GM19240 (cell line): ENCODE measurements at regions not wholly inside any gene's neighbourhood (a gene's known extent, or its start where the extent isn't known, plus 50 kb on each side); places are given as distances from the start of the nearest gene placed in this dataset.
"Not testable (repeated sequence)": the region's sequence is repeated elsewhere in the genome, so short reads cannot be mapped to it uniquely, and the experiment has no call there.

ENCODE experiments used
- DNase-seq: peaks from one replicate; pipeline ENCODE4 v3.0.0; 2011; ENCODE audit warnings: low spot score; ENCODE audit not compliant: insufficient read length

DNA sequence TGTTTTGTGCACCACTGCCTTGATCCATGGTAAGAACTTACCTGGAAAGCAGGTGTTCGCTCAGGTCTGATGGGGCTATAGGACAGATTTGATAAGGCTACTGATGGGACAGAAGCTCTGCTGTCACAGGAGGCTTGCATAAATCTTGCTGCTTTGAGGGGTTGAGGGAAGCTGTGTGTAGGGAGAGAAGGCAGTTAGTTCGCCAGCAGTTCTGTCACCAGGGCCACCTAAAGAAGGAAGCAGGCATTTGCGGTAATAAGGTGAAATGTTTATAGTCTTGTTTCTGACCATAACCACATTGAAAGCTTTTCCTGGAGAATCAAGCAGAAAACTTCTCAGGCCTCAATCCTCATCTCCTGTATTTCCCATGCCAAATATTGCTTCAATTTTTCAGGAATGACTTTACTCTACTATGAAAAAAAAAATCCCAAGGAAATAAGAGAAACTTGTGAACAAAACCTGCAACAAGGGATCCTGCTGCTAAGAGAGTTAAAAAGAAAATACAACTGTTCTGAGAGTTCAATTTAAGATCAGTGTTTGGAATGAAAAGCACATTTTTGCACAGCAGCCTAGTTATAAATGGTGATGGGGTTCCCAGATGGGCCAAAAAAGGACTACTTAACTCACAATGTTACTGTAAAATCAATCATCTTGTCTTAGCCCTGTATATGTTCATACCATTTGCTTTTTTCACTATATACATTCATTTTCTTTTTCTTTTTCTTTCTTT is 122.0 kb upstream of the RANBP3L start:
- no peak for DNase-seq

DNA sequence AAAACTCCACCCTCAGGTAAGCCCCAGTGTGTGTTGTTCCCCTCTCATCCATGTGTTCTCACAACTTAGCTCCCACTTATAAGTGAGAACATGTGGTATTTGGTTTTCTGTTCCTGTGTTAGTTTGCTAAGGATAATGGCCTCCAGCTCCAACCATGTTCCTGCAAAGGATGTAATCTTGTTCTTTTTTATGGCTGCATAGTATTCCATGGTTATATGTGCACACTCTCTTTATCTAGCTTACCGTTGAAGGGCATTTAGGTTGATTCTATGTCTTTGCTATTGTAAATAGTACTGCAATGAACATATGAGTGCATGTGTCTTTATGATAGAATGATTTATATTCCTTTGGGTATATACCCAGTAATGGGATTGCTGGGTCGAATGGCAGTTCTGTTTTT is 124.4 kb upstream of the RANBP3L start:
- DNase-seq, result not testable (repeated sequence)

DNA sequence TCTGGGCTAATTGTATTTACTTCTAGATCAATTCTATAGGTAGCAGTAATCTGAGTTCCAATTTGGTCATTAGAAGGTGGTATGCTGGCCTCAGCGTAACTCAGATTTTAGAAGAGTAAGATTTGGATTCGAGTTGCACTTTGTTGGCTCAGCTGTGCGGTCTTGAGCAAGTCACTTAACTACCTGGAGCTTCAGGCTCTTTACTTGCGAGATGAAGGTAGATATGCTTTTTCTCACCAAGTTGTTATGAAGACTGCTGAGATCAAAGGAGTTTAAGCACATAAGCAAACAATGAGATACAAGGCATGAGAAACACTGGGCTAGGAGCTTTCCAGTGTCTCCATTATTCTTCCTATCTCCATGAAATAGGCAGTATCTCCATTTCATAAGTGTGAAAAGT is 133.8 kb upstream of the RANBP3L start:
- DNase-seq, result no peak

DNA sequence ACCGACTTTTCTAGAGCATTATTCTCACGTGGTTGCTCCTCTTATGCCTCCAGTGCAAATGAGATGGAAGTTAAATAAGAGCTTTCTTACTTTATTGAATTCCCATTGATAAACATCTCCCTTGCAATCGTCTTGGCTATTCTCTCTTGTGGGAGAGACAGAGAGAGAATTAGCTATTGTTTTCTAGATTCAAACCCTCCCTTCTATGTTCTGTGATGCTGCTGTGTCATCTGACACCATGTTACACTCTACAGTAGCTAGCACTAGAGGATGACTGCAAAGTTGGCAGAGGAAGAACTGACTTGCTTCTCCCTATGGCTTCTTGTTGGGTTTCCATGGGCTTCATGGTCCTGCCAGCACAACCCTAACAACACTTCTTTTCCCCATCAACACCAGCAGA is 134.6 kb upstream of the RANBP3L start:
- DNase-seq, result no peak

DNA sequence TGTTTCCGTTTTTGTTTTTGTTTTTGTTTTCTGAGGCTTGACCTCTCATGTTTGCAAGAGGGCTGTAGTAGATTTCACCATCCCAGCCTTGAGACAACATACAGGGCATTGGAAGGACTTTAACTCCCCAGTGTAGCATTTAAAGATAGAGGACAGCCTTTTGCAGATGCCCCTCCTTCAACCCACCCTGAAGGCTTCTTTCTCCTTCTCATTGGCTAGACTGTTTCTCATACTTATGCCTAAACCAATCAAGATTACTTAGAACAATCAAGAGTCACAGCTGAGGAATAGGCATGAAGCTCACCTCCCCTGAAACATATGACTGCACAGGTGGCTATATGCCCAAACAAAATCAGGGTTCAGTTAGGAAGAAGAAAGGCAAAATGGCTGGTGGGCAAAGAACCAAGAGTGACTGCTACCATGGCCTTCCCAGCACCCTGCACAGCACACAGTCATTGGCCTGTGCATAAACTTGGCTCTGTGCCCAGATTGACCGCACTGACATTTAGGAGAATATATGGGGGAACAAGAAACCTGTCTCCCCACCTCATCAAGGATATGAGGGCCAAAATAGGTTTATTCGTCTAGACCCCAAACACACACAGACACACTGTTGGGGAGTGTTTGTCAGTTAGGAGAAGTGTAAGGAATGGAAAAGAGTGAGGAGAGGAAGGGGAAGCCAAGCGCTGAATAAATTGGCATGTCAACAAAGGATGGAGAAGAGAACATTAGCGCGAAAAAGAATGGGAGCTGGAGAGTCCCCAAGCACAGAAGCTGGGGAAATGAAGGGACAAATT is 137.3 kb upstream of the RANBP3L start:
- DNase-seq, result no peak

GRCh38 chr5:36440300-36440699 is 138.6 kb upstream of the RANBP3L start:
- no peak for DNase-seq

- DNase-seq, result no peak
Observed at GRCh38 chr5:36441280-36441679, 139.6 kb upstream of the RANBP3L start.

DNA sequence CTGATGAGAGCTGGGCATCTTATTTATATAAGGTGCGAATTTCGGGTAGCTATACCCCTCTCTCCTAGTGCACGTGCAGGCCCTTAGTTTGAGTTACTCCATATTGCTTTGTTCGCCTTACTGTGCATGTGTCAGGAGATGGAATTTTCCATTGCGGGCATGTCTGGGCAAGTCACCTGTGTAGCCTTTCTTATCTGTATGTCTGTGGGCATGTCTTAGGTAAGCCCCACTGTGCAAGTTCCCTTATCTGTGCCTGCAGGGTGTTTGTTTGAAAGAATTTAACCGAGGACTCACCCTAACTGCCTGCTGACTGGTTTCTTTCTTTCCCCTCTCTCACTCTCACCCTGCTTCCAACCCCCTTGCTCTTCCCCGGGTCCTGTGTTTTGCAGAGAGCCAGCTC is 140.7 kb upstream of the RANBP3L start:
- DNase-seq, result no peak

DNA sequence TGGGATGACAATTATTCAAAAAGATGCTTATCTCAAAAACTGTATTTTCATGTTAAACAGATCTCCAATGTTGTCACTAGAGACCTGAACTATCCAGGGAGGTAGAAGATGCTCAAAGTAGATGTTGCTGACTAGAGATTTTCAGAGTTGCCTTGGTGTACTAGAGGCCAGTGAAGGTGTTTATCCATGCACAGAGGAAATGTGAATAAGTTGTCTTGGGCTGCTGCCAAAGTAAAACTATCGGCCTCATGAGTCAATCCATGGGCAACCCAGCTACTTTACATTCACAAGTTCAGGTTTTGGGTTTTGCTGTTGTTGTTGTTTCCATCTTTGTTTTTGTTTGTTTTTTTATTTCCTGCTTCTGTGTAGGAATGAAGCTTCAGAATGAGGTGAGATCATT is 141.1 kb upstream of the RANBP3L start:
- no peak for DNase-seq

DNA sequence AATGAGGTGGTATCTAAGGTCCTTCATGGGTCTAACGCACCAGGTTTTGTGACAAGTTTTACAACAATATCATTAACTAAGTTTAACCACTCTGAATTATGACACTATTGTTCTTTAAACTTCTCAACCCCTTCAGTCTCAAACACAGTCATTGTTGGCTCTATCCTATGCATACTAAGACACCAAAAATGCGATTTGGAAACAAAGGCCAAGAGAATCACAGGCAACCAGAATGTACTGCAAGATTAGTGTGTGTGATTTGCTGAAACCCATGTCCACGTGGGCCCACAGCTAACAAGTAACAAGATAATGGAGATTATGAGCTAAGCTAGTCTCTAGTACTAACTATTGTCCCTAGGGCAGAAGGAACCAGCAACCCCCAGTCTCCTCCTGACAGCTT is 142.2 kb upstream of the RANBP3L start:
- DNase-seq, result no peak

DNA sequence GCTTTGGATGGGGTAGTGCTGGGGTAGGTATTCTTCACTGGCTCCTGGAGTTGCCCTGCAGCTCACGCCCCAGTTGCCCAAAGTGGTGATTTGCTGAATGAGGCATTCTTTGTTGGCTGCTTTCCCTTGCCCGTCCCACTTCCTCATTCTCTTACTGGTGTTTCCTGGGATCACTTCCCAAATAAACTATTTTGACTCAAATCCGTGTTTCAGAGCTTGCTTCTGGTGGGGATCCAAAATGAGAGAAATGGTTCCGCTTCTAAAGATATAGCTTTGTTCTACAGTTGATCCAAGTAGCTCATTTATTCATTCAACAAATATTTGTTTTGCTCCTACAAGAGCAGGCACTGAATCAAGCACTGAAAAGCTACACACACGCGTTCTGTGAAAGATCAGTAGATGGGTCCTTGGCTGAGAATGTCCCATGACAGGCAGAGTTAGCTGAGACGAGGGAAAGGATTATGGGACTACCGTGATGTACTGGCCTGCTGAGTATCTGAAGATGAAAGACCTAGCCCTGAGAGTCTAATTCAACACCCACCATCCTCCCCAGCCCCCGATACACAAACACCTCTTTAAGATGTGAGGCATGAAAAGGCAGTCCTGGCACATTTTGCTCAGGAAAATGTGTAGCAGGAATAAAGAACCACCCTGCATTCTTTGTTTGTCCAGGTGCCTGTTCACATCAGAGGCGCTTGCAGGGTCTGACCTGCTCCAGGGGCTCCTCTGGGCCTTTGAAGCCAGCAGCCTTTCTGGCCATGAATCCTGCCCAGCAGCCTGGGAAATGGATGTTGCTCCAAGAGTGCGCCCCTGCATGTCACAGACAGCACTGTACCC is 143.1 kb upstream of the RANBP3L start:
- DNase-seq, result no peak

GRCh38 chr5:36447776-36448175 is 146.1 kb upstream of the RANBP3L start:
- DNase-seq, result no peak

- no peak for DNase-seq
Observed at GRCh38 chr5:36450229-36451014, 148.7 kb upstream of the RANBP3L start.

DNA sequence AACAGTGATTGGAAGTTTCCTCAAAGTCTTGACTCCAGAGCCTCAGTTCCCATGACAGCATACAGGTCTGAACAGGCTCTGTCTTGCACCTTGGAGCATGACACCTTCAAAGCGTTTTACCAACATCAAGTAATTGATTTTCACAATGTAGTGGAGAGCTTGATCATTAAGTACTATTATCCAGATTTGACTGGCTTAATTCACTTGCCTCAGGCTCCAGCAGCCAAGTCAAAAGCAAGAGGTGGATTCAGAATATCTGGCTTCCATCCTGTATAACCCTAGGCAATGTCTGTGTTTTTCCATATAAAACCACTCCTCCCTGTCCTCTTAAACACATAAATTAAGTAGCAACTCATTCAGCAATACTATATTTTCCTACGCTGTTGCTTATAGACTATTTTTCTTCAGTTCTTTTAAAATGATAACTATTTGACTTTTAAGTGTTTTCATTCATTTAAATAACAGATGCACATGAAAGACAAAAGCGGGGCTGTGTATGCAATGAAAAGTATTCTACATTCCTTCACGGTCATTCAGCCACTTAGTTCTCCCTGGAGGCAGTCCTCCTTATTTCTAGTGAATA is 150.8 kb upstream of the RANBP3L start:
- no peak for DNase-seq

GRCh38 chr5:36457511-36458270 is 148.7 kb upstream of the SLC1A3 start:
- DNase-seq, result no peak

DNA sequence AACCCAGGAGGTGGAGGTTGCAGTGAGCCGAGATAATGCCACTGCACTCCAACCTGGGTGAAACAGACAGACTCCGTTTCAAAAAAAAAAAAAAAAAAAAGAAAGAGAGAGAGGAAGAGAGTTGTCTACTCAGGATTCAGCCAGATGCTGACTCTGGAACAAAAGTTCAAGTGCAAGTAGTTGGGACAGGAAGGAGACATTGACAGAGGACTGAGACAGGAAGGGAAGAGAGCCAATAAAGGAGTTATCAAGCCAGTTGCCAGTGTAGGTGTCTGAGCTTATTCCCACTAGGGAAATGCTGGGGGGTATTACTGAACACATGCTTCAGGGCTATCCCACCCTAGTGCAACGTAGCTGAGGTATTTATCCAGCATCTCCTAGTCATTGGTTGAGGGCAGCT is 147.7 kb upstream of the SLC1A3 start:
- no peak for DNase-seq

DNA sequence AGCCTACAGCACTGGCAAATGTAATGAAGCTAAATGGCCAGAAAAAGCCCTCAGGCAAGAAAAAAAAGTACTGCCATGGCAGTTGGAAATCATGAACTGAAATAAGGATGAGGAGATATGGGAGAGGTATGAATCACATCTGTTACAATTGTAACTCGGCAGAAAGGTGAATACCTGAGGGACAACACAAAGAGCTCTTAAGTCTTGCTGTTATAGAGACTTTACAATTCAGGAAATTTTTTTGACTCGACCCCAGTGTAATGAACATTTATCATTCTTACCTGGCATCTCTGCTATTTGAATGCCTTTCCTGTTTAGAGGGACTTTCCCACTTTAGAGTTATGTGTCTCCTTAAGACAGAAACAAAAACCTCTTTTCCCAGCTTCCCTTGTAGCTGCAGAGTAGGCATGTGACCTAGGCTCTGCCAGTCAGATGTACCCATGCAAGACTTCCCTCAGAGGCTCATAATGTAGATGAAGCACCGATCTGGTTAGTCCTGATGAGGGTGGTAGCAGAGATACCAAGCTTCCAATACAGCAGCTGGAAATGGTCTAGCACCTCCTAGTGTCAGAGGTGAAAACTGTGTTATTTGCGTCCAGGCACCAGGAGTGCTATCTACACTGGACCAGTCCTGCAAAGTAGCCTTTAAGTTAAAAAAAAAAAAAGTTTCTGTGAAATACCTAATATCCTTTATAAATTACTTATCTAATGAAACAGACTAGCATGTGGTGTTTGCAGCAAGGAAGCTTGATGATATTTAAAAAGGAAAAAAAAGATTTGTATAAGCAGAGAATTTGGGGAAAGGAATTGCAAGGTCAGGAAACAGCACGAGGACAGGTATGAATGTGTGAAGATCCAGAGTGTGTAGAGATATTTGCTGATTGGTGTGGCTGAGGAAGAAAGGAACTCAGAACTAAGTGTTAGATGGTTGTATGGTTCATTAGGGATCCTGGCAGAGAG is 146.9 kb upstream of the SLC1A3 start:
- DNase-seq, result no peak

DNA sequence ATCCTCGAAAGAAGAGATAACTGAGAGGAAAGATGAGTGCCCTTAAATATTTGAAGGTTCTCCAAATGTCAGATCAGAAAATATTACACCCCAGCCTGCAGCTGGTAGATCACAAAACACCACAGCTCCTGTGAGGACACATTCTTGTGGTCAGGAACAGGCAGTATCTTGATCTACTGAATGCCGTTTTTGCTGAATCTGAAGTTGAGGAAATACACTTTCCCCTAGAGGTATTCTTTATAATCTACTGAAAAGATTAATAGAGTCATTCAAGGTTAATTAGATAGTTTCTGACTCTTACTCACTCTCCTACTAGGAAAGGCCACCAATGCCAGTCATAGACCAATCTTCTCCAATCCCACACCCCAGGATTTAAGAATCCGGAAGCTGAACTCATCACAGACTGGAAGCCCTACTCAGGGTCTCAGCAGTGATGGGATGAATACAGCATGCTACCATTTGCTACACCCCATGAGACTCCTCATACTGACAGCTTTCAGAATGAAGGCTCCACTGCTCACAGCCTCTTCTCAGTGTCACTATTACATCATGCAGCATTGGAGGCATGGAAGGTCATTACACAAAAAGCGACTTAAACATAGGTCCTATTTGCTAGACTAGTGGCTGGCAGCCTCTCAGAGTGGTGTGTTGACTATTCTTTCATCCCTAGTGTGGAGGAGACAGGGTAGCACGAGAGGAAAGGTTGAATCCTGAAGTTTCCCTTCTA is 143.9 kb upstream of the SLC1A3 start:
- no peak for DNase-seq
